OCI-LY3 (cell line): ENCODE measurements at regions not wholly inside any gene's neighbourhood (a gene's known extent, or its start where the extent isn't known, plus 50 kb on each side); places are given as distances from the start of the nearest gene placed in this dataset.

Experiments
- H2AFZ ChIP-seq: fragments of 200-600, 300-600 bp; shearing (Covaris generic); 2 replicates; pipeline ENCODE4 v1.6.0; 2014; ENCODE audit warnings: antibody characterized with exemption, low read depth, low read length
- H3K27ac ChIP-seq: fragments of 200-600, 300-600 bp; sonication (generic); 2 replicates; pipeline ENCODE4 v1.5.1; 2014; ENCODE audit warnings: mild to moderate bottlenecking, low read length, moderate library complexity, mixed read lengths
- H3K27me3 ChIP-seq: fragments of 200-600, 300-600 bp; sonication (generic); 2 replicates; pipeline ENCODE4 v1.6.1; 2014; ENCODE audit warnings: low read depth, low read length, mixed read lengths
- H3K36me3 ChIP-seq: fragments of 200-600, 300-600 bp; sonication (generic); replicated peaks from 2 replicates; pipeline ENCODE3; 2014; ENCODE audit warnings: low read depth, low read length, mixed read lengths
- H3K4me1 ChIP-seq: fragments of 300-600, 200-600 bp; sonication (generic); 2 replicates; pipeline ENCODE4 v1.6.1; 2014; ENCODE audit warnings: low read length, mixed read lengths
- H3K4me2 ChIP-seq: fragments of 200-600, 300-600 bp; sonication (generic); 2 replicates; pipeline ENCODE4 v1.6.1; 2014; ENCODE audit warnings: low read length, mixed read lengths
- H3K4me3 ChIP-seq: fragments of 300-600, 200-600 bp; sonication (generic); 2 replicates; pipeline ENCODE4 v1.5.1; 2014; ENCODE audit warnings: antibody characterized with exemption, mild to moderate bottlenecking, low read length, moderate library complexity
- H3K79me2 ChIP-seq: fragments of 300-600, 200-600 bp; shearing (Covaris generic); 2 replicates; pipeline ENCODE4 v1.6.1; 2014; ENCODE audit warnings: mild to moderate bottlenecking, low read length, mixed read lengths
- H3K9ac ChIP-seq: fragments of 300-600, 200-600 bp; shearing (Covaris generic); 2 replicates; pipeline ENCODE4 v1.6.0; 2014; ENCODE audit warnings: mild to moderate bottlenecking, low read length, moderate library complexity
- H3K9me3 ChIP-seq: fragments of 200-600, 300-600 bp; shearing (Covaris generic); 2 replicates; pipeline ENCODE4 v1.6.1; 2014; ENCODE audit warnings: low read length, mixed read lengths; ENCODE audit not compliant: insufficient read depth
- H4K20me1 ChIP-seq: fragments of 200-600, 300-600 bp; sonication (generic); 2 replicates; pipeline ENCODE4 v1.6.1; 2016; ENCODE audit warnings: low read length, mixed read lengths; ENCODE audit not compliant: insufficient read depth
- EZH2phosphoT487 ChIP-seq: fragments of 200-600 bp; shearing (Covaris generic); IDR thresholded peaks from 2 replicates; pipeline ENCODE4 v1.6.1; 2018; ENCODE audit warnings: antibody characterized with exemption, mixed run types, low read depth
- TF ChIP-seq, protein P1 (sequence below): fragments of 200-600, 300-600 bp; sonication (generic); IDR thresholded peaks from 2 replicates; pipeline ENCODE4 v1.5.1; 2014; ENCODE audit warnings: antibody characterized with exemption, low read length, low read depth

DNA sequence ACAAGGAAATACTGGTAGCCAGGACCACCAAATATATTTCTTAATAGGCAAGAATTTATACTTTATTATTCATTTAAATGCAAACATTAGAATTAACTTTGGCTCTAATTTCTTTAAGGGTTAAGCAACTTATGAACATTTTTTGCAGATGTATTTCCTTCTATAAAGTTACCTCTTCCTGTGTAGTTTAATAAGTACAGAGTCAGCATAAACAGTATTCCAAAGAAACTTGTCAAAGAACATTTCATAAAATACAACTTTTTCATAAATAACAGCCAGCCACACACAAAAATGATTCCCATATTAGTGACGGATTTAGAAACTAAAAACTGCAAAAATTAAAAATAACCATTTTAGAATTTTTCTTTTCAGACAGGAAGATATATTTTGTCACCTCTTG, 723.2 kb downstream of the KCNJ2 start:
- Histone ChIP-seq H3K9me3 (no peaks in the 10 kb centered on the region), H3K27ac (no peak overlapping the region), H3K27me3 (no peaks in the 10 kb centered on the region), H3K4me3 (no peak overlapping the region), H3K4me2 (no peak overlapping the region), H3K79me2 (no peaks in the 10 kb centered on the region), H3K9ac (no peak overlapping the region), H4K20me1 (no peaks in the 10 kb centered on the region), H3K4me1 (no peaks in the 10 kb centered on the region), H2AFZ (no peak overlapping the region), H3K36me3 (no peaks in the 10 kb centered on the region)
- TF ChIP-seq, protein P1, sequence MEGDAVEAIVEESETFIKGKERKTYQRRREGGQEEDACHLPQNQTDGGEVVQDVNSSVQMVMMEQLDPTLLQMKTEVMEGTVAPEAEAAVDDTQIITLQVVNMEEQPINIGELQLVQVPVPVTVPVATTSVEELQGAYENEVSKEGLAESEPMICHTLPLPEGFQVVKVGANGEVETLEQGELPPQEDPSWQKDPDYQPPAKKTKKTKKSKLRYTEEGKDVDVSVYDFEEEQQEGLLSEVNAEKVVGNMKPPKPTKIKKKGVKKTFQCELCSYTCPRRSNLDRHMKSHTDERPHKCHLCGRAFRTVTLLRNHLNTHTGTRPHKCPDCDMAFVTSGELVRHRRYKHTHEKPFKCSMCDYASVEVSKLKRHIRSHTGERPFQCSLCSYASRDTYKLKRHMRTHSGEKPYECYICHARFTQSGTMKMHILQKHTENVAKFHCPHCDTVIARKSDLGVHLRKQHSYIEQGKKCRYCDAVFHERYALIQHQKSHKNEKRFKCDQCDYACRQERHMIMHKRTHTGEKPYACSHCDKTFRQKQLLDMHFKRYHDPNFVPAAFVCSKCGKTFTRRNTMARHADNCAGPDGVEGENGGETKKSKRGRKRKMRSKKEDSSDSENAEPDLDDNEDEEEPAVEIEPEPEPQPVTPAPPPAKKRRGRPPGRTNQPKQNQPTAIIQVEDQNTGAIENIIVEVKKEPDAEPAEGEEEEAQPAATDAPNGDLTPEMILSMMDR, result no peak
- no peak for TF ChIP-seq EZH2phosphoT487

DNA sequence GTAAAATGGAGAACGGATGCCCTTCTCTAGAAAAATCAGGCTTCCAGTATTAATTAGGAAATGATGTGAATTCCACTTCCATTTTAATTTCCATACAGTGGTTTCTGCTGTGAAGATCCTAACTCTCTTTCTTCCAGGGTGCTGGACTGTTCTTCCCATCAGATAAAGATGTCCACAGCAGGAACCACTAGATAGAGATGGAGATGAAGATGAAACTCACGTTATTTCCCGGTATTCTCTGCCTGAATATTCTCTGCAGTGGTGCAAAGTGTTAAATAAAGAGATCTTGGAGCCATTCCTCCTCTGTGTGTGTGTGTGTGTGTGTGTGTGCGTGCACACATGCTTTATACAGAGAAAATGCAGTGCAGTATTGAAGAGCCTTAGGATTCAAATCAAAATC, 727.5 kb downstream of the KCNJ2 start:
- Histone ChIP-seq H3K4me3 (no peak overlapping the region), H3K27ac (no peak overlapping the region), H3K27me3 (no peaks in the 10 kb centered on the region), H3K9ac (no peak overlapping the region), H4K20me1 (no peaks in the 10 kb centered on the region), H2AFZ (no peak overlapping the region), H3K79me2 (no peaks in the 10 kb centered on the region), H3K4me2 (no peak overlapping the region), H3K9me3 (0 out of 2 replicates have a peak, but pooled peaks cover 3% of the 10 kb centered on the region), H3K36me3 (no peaks in the 10 kb centered on the region), H3K4me1 (no peaks in the 10 kb centered on the region)
- no peak for TF ChIP-seq EZH2phosphoT487
- TF ChIP-seq, protein P1, result no peak

DNA sequence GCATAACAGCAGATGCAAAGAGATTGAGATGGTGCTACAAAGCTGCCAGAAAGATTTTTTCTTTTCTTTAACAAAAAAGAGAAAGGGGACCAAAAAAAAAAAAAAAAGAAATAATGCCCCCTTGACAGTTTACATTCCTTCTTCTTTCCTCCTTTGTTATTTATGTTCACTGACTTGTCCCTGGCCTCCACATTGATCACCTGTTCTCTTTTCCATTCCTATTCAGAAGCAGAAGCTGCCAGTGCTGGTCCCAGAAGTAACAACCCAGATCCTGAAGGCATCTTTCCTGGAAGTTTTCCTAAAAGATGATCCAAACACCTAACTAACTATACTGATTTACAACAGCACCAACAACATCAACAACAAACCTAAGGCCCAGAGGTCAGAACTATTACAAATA, 728.1 kb downstream of the KCNJ2 start:
- no peaks in the 10 kb centered on the region for H3K36me3 ChIP-seq
- no peaks in the 10 kb centered on the region for H3K79me2 ChIP-seq
- H3K4me3 ChIP-seq, result no peak overlapping the region
- no peaks in the 10 kb centered on the region for H4K20me1 ChIP-seq
- 0 out of 2 replicates have a peak, but pooled peaks cover 3% of the 10 kb centered on the region for H3K9me3 ChIP-seq
- H3K27ac ChIP-seq, result no peak overlapping the region
- no peak overlapping the region for H3K9ac ChIP-seq
- H3K4me1 ChIP-seq, result peaks cover under 1% of the 10 kb centered on the region; the same call in 1 of the 2 replicates
- H3K27me3 ChIP-seq, result no peaks in the 10 kb centered on the region
- no peak overlapping the region for H2AFZ ChIP-seq
- no peak overlapping the region for H3K4me2 ChIP-seq
- TF ChIP-seq EZH2phosphoT487, result no peak
- TF ChIP-seq, protein P1, result no peak

DNA sequence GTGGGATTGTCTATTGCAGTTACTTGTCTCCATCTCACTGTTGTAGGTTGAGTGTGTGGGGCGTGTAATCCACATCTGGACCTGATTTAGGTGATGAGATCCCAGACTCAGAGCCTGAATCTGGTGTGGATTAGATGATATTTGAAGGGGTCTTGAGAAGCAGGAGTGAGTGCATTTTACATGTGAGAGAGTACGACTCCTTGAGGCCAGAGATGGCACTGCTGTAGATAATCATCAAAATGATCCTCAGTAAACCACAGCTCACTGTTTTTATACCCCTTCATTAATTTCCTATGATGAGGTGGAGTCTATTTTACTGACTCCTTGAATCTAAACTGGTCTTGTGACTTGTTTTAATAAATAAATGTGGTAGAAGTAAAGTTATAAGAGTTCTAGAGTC, 732.5 kb downstream of the KCNJ2 start:
- H2AFZ ChIP-seq, result no peak overlapping the region
- TF ChIP-seq, protein P1, result no peak
- no peak for TF ChIP-seq EZH2phosphoT487
- no peak overlapping the region for H3K27ac ChIP-seq
- H3K36me3 ChIP-seq, result no peaks in the 10 kb centered on the region
- no peak overlapping the region for H3K9ac ChIP-seq
- no peaks in the 10 kb centered on the region for H3K79me2 ChIP-seq
- H3K4me1 ChIP-seq, result peaks cover 4% of the 10 kb centered on the region; the same call in 1 of the 2 replicates
- H3K4me3 ChIP-seq, result no peak overlapping the region
- H4K20me1 ChIP-seq, result no peaks in the 10 kb centered on the region
- H3K9me3 ChIP-seq, result 0 out of 2 replicates have a peak, but pooled peaks cover 3% of the 10 kb centered on the region
- no peak overlapping the region for H3K4me2 ChIP-seq
- H3K27me3 ChIP-seq, result no peaks in the 10 kb centered on the region
